Glutamatergic neuron (in vitro differentiated cells): ENCODE measurements at regions not wholly inside any gene's neighbourhood (a gene's known extent, or its start where the extent isn't known, plus 50 kb on each side); places are given as distances from the start of the nearest gene placed in this dataset.
A peak's percentile ranks its signal among the peaks of the same experiment; 100 is the strongest.

Source experiments
- DNase-seq: peaks from one replicate; pipeline ENCODE4 v3.0.0; 2022
- H3K27ac Mint-ChIP-seq: one replicate; pipeline ENCODE4 v1.8.0; 2020; ENCODE audit warnings: mild to moderate bottlenecking, mixed read lengths, inconsistent platforms; ENCODE audit not compliant: unreplicated experiment
- H3K27me3 Mint-ChIP-seq: one replicate; pipeline ENCODE4 v1.8.0; 2020; ENCODE audit warnings: mild to moderate bottlenecking, moderate library complexity, mixed read lengths, inconsistent platforms; ENCODE audit not compliant: unreplicated experiment
- H3K36me3 Mint-ChIP-seq: one replicate; pipeline ENCODE4 v1.8.0; 2020; ENCODE audit warnings: mild to moderate bottlenecking, mixed read lengths, inconsistent platforms; ENCODE audit not compliant: unreplicated experiment
- H3K4me1 Mint-ChIP-seq: one replicate; pipeline ENCODE4 v1.8.0; 2020; ENCODE audit warnings: mild to moderate bottlenecking, low read depth, mixed read lengths, inconsistent platforms; ENCODE audit not compliant: unreplicated experiment
- H3K4me3 Mint-ChIP-seq: one replicate; pipeline ENCODE4 v1.8.0; 2020; ENCODE audit warnings: mild to moderate bottlenecking, mixed read lengths, inconsistent platforms; ENCODE audit not compliant: unreplicated experiment
- H3K9me3 Mint-ChIP-seq: one replicate; pipeline ENCODE4 v1.8.0; 2020; ENCODE audit warnings: mild to moderate bottlenecking, moderate library complexity, mixed read lengths, inconsistent platforms; ENCODE audit not compliant: unreplicated experiment
- TF ChIP-seq, protein P1 (sequence below): fragments of 200-600 bp; sonication (generic); IDR thresholded peaks from one replicate; pipeline ENCODE4 v1.5.0; 2021; ENCODE audit not compliant: partially characterized antibody, unreplicated experiment

DNA sequence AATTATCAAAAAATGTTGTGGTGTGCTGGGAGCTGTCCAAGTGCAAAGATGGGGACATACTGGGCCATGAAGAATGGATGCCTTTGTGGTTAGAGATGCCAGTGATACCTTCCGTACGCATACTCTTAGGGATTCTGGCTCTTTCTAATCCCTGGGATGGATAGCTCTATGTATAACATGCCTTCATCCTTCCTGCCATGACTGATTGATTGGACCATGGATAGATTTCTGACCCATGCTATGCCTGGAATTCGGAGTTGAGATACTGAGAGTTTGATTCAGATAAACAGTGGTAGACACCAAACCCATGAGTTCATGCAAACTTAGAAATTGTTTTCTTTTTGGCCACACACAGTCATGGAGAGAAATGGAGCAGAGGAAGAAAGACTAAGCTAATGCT is 147.2 kb upstream of the WDFY3 start:
- no peak for DNase-seq
- Mint-ChIP-seq H3K9me3 (no peaks in the 10 kb centered on the region), H3K27me3 (no peaks in the 10 kb centered on the region), H3K4me1 (no peaks in the 10 kb centered on the region), H3K27ac (no peak overlapping the region), H3K36me3 (no peaks in the 10 kb centered on the region), H3K4me3 (no peak overlapping the region)
- TF ChIP-seq, protein P1, sequence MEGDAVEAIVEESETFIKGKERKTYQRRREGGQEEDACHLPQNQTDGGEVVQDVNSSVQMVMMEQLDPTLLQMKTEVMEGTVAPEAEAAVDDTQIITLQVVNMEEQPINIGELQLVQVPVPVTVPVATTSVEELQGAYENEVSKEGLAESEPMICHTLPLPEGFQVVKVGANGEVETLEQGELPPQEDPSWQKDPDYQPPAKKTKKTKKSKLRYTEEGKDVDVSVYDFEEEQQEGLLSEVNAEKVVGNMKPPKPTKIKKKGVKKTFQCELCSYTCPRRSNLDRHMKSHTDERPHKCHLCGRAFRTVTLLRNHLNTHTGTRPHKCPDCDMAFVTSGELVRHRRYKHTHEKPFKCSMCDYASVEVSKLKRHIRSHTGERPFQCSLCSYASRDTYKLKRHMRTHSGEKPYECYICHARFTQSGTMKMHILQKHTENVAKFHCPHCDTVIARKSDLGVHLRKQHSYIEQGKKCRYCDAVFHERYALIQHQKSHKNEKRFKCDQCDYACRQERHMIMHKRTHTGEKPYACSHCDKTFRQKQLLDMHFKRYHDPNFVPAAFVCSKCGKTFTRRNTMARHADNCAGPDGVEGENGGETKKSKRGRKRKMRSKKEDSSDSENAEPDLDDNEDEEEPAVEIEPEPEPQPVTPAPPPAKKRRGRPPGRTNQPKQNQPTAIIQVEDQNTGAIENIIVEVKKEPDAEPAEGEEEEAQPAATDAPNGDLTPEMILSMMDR: no peak

DNA sequence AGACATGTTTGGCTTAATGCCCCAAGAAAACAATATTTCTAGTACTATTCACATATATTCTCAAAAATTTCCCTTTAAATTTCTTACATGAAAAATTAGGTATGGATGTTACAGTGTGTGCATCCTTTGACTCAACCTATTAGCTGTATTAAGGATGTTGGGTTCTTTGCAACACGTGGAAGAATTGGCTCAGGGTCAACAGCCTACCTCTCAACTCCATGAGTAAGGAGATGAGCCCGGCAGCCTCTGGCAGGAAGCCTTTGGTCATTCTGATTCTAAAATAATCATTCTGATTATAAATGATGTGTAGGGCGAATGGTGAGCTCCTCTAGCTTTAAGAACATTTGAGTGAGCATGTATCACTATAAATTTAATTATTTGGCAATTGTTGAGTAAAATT is 148.0 kb upstream of the WDFY3 start:
- peaks cover 5% of the 10 kb centered on the region for H3K36me3 Mint-ChIP-seq

DNA sequence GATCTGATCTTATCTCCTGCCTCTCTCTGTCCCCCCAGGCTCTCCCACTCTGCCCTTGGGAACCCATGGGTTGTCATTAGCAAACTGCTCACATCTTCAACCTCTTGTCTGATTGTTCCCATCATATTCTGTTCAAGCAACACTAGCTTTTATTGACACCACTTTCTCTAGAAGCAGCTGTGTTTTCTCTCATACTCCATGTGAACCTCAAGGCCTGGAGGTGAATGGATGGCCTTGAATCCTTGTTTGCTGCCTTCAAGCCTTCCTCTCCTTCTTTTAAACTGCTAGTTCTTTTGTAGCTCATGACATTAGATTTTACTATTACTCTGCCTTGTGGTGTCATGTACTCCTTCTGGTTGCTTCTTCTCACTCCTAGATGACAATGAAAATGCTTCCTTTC is 149.5 kb upstream of the WDFY3 start:
- DNase-seq: no peak
- peaks cover 2% of the 10 kb centered on the region for H3K9me3 Mint-ChIP-seq
- no peak overlapping the region for H3K27ac Mint-ChIP-seq
- H3K4me1 Mint-ChIP-seq: no peaks in the 10 kb centered on the region
- H3K4me3 Mint-ChIP-seq: no peak overlapping the region
- TF ChIP-seq, protein P1: no peak
- H3K36me3 Mint-ChIP-seq: peaks cover 6% of the 10 kb centered on the region
- H3K27me3 Mint-ChIP-seq: no peaks in the 10 kb centered on the region

More for the DNA sequence above, 148.0 kb upstream of the WDFY3 start:
- TF ChIP-seq, protein P1: no peak
- Mint-ChIP-seq H3K4me1 (no peaks in the 10 kb centered on the region), H3K9me3 (peaks cover 2% of the 10 kb centered on the region), H3K4me3 (no peak overlapping the region), H3K27ac (no peak overlapping the region), H3K27me3 (no peaks in the 10 kb centered on the region)
- DNase-seq: no peak

DNA sequence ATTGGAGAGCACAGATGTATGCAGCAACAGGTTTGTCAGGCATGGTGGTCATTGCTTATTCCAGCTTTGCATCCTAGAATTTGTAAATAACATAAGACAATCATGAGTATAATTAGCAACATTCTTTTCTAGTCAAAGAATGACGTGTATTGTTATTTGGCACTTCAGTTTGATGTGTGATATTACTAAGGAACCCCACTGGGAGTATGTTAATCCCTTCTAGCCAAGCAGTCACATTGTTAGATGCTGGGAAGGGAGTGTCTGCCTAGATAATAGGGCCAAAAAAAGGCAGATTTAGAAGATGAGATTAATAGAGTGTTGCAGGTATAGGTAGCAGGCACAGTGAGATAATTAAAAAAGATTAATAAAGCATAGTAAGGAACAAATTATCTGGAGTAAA is 159.2 kb upstream of the WDFY3 start:
- Mint-ChIP-seq H3K36me3 (no peaks in the 10 kb centered on the region), H3K4me3 (no peak overlapping the region), H3K27me3 (peaks cover 3% of the 10 kb centered on the region), H3K9me3 (peaks cover 6% of the 10 kb centered on the region), H3K27ac (no peak overlapping the region), H3K4me1 (peaks cover 27% of the 10 kb centered on the region)
- TF ChIP-seq, protein P1: no peak
- DNase-seq: no peak

DNA sequence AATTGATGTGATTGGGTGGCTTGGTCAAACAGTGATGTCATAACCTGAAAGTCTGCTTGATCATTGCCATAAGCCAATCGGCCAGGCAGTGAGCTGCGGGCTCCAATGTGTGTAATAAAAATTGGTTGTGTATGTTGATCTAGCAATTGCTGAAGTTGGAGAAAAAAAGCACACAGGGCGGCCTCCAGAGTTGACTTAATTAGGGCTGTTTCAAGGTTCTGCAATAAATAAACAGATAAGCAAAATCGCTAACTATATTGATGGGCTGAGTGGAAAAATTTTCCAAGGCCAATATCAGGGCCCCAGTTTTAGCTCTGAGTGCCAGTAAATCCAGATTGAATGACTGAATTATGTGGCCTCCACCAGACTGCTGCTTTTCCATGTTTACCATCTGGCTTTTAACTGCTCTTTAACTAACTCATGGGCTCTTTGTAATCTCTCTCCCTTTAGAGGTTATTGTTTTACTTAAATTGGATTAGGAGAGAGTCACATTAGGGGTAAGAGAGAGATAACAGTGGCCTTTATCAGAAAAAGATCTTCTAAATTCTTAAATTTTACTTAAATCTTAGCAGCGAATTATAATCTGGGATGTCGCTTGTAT is 160.6 kb upstream of the WDFY3 start:
- TF ChIP-seq, protein P1: no peak
- Mint-ChIP-seq H3K4me1 (peaks cover 27% of the 10 kb centered on the region), H3K27me3 (peaks cover 3% of the 10 kb centered on the region), H3K4me3 (no peak overlapping the region), H3K36me3 (no peaks in the 10 kb centered on the region), H3K9me3 (peaks cover 6% of the 10 kb centered on the region), H3K27ac (peak overlapping the region; percentile 72)
- no peak for DNase-seq
